ENCODE measurements at regions not wholly inside any gene's neighbourhood (a gene's known extent, or its start where the extent isn't known, plus 50 kb on each side); places are given as distances from the start of the nearest gene placed in this dataset.

DNA sequence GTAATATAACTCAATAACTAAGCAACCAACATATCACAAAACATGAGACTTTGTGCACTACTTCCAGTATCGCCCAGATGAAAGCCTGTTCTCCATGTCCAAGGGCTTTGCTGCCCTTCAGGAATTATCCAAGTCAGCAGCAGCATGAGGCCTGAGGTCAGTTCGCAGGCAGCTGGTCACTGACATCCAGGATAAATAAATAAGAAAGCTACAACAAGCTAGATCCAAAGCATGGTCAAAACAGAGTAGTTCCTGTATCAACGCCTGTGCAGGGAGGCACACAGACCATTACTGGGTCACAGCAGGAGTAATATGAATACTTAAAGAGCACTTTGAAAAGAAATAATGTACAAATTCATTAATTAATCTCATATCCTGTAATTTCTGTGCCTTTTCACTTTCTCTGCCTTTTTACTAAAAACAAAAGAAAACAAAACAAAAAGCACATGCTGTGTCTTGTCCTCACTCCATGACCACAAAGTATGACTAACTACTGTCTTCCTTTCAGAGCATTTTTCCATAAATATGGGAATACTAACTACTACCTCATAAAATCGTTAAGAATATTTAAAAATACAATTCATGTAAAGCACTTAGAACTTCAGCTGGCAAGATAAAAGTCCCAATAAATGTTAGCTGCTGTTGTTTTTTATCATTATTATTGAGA is 374.9 kb upstream of the IRAK1BP1 start:
- H3K27ac Mint-ChIP-seq (ENCODE audit: low read depth, unreplicated experiment) = peak overlapping the region; percentile 80
- no peaks in the 10 kb centered on the region for H3K27me3 Mint-ChIP-seq (ENCODE audit: insufficient read depth, unreplicated experiment)
- no TSS peak for BruUV-seq (replicated peaks)
- ChIA-PET POLR2A (interaction anchor here (0.9 to 1.0 kb wide), 2 partner anchors 9 to 114 kb away, joined by 3 to 4 read pairs; no protein-coding TSS in a partner anchor), CTCF (interaction anchor here (1.1 kb wide), 1 partner anchor 317 kb away, joined by 3 read pairs; no protein-coding TSS in a partner anchor)
- intact Hi-C loops (cut with micrococcal nuclease) = no loop called here
- peak; percentile 38 for DNase-seq (ENCODE audit: unreplicated experiment)
- H3K36me3 Mint-ChIP-seq (ENCODE audit: insufficient read depth, unreplicated experiment) = no peaks in the 10 kb centered on the region
- no peaks in the 10 kb centered on the region for H3K9me3 Mint-ChIP-seq (ENCODE audit: unreplicated experiment)
- TF ChIP-seq, protein P1, sequence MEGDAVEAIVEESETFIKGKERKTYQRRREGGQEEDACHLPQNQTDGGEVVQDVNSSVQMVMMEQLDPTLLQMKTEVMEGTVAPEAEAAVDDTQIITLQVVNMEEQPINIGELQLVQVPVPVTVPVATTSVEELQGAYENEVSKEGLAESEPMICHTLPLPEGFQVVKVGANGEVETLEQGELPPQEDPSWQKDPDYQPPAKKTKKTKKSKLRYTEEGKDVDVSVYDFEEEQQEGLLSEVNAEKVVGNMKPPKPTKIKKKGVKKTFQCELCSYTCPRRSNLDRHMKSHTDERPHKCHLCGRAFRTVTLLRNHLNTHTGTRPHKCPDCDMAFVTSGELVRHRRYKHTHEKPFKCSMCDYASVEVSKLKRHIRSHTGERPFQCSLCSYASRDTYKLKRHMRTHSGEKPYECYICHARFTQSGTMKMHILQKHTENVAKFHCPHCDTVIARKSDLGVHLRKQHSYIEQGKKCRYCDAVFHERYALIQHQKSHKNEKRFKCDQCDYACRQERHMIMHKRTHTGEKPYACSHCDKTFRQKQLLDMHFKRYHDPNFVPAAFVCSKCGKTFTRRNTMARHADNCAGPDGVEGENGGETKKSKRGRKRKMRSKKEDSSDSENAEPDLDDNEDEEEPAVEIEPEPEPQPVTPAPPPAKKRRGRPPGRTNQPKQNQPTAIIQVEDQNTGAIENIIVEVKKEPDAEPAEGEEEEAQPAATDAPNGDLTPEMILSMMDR (IDR thresholded peaks at IDR 0.05; ENCODE audit: unreplicated experiment) = no peak
- H3K4me1 Mint-ChIP-seq (ENCODE audit: insufficient read depth, unreplicated experiment) = peaks cover 27% of the 10 kb centered on the region
- no peak overlapping the region for H3K4me3 Mint-ChIP-seq (ENCODE audit: unreplicated experiment)

DNA sequence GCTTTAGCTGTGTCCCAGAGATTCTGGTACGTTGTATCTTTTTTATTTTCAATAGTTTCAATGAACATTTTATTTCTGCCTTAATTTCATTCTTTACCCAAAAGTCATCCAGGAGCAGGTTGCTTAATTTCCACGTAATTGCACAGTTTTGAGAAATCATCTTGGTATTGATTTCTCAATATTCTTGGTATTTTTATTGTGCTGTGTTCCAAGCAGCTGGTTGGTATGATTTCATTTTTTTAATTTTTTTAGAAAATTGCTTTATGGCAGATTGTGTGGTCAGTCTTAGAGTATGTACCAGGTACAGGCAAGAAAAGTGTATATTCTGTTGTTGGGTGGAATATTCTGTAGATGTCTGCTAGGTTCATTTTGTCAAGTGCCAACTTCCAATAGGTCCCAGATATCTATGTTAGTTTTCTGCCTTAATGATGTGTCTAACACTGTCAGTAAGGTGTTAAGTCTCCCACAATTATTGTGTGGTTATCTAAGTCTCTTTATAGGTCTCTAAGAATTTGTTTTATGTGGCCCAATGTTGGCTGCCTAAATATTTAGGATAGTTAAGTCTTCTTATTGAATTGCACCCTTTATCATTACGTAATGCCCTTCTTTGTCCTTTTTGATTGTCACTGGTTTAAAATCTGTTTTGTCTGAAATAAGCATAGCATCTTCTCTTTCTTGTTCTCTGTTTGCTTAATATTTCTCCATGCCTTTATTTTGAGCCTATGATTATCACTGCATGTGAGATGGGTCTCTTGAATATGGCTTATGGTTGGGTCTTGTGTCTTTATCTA is 366.9 kb upstream of the IRAK1BP1 start:
- CTCF ChIA-PET = no interaction called here
- intact Hi-C loops (cut with micrococcal nuclease) = no loop called here
- no TSS peak for BruUV-seq (replicated peaks)

DNA sequence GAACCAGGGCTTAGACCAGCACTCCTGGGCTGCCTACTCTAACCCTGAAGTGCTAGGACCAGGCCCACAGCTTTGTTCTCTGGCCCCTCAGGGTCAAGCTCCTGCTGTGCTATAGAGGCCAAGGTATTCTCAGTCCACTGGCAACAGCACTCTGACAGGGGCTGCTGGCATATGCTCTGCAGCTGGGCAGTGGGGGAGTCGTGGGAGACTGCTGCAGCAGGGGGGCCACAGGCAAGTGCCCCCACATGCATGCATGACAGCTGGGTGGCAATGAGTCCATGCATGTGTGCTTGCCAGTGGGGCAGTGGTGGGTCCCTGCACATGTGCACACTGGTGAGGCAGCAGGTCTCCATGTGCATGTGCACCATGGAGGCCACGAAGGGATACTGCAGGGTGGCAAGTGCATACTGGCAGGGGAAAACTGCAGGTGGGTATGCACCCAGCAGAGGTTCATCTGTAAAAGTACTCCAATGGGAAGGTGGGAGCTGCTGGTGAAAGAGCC is 364.9 kb upstream of the IRAK1BP1 start:
- Mint-ChIP-seq H3K27me3 (ENCODE audit: insufficient read depth, unreplicated experiment) (no peaks in the 10 kb centered on the region), H3K9me3 (ENCODE audit: unreplicated experiment) (no peaks in the 10 kb centered on the region), H3K36me3 (ENCODE audit: insufficient read depth, unreplicated experiment) (no peaks in the 10 kb centered on the region), H3K4me1 (ENCODE audit: insufficient read depth, unreplicated experiment) (peaks cover 30% of the 10 kb centered on the region), H3K4me3 (ENCODE audit: unreplicated experiment) (no peak overlapping the region), H3K27ac (ENCODE audit: low read depth, unreplicated experiment) (no peak overlapping the region)
- no TSS peak for BruUV-seq (replicated peaks)
- TF ChIP-seq, protein P1 (IDR thresholded peaks at IDR 0.05; ENCODE audit: unreplicated experiment) = no peak
- DNase-seq (ENCODE audit: unreplicated experiment) = no peak
- intact Hi-C loops (cut with micrococcal nuclease) = no loop called here
- ChIA-PET CTCF (no interaction called here), POLR2A (no interaction called here)

More for the DNA sequence above, 366.9 kb upstream of the IRAK1BP1 start:
- POLR2A ChIA-PET = no interaction called here
- H3K4me3 Mint-ChIP-seq (ENCODE audit: unreplicated experiment) = no peak overlapping the region
- peak overlapping the region; percentile 59 for H3K27ac Mint-ChIP-seq (ENCODE audit: low read depth, unreplicated experiment)
- H3K27me3 Mint-ChIP-seq (ENCODE audit: insufficient read depth, unreplicated experiment) = no peaks in the 10 kb centered on the region
- DNase-seq (ENCODE audit: unreplicated experiment) = peak; percentile 16
- peaks cover 30% of the 10 kb centered on the region for H3K4me1 Mint-ChIP-seq (ENCODE audit: insufficient read depth, unreplicated experiment)
- TF ChIP-seq, protein P1 (IDR thresholded peaks at IDR 0.05; ENCODE audit: unreplicated experiment) = no peak
- no peaks in the 10 kb centered on the region for H3K9me3 Mint-ChIP-seq (ENCODE audit: unreplicated experiment)
- no peaks in the 10 kb centered on the region for H3K36me3 Mint-ChIP-seq (ENCODE audit: insufficient read depth, unreplicated experiment)

DNA sequence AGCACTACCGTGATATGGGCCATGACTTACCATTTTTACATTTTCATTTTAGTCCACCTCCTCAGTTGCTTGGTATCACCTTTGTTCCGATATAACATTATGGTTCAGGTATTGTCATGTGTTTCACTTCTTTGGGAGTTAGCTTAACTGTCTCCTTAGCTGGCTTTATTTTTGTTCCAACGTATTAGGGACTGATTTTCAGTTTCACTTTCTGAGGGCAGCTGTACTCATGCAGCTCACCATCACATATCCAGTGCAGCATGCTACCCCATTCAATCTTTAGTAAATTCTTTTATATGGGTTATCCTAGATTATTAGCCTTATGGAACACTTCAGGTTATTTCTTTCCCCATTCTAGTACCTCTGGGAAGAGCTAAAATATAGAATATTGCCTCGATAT is 362.2 kb upstream of the IRAK1BP1 start:
- BruUV-seq (replicated peaks) = no TSS peak
- Mint-ChIP-seq H3K4me3 (ENCODE audit: unreplicated experiment) (peak overlapping the region; percentile 22), H3K4me1 (ENCODE audit: insufficient read depth, unreplicated experiment) (peaks cover 23% of the 10 kb centered on the region), H3K9me3 (ENCODE audit: unreplicated experiment) (no peaks in the 10 kb centered on the region), H3K27ac (ENCODE audit: low read depth, unreplicated experiment) (peak overlapping the region; percentile 11), H3K36me3 (ENCODE audit: insufficient read depth, unreplicated experiment) (no peaks in the 10 kb centered on the region), H3K27me3 (ENCODE audit: insufficient read depth, unreplicated experiment) (no peaks in the 10 kb centered on the region)
- ChIA-PET CTCF (no interaction called here), POLR2A (no interaction called here)
- intact Hi-C loops (cut with micrococcal nuclease) = no loop called here
- DNase-seq (ENCODE audit: unreplicated experiment) = no peak
- TF ChIP-seq, protein P1 (IDR thresholded peaks at IDR 0.05; ENCODE audit: unreplicated experiment) = no peak
